Fibroblast of skin of back (primary cell): ENCODE measurements at regions not wholly inside any gene's neighbourhood (a gene's known extent, or its start where the extent isn't known, plus 50 kb on each side); places are given as distances from the start of the nearest gene placed in this dataset.

Experiments used
- DNase-seq: peaks from one replicate; pipeline ENCODE4 v3.0.0-alpha.2; 2013

GRCh38 chr20:56928007-56928406 is 298.9 kb downstream of the TFAP2C start:
- DNase-seq, result no peak

GRCh38 chr20:56929606-56930005 is 300.5 kb downstream of the TFAP2C start:
- no peak for DNase-seq

- DNase-seq, result no peak
Observed at GRCh38 chr20:56930876-56931275, 301.8 kb downstream of the TFAP2C start.

GRCh38 chr20:56932575-56933330 is 303.6 kb downstream of the TFAP2C start:
- DNase-seq, result no peak

GRCh38 chr20:56933331-56933698 is 304.2 kb downstream of the TFAP2C start:
- no peak for DNase-seq

GRCh38 chr20:56934888-56935287 is 305.8 kb downstream of the TFAP2C start:
- DNase-seq, result no peak

- DNase-seq, result no peak
Observed at GRCh38 chr20:56940466-56940865, 311.4 kb downstream of the TFAP2C start.

GRCh38 chr20:56941101-56941686 is 312.1 kb downstream of the TFAP2C start:
- no peak for DNase-seq

GRCh38 chr20:56943946-56944945 is 315.1 kb downstream of the TFAP2C start:
- DNase-seq, result no peak

GRCh38 chr20:56945057-56945456 is 316.0 kb downstream of the TFAP2C start:
- peak; percentile 19 for DNase-seq

GRCh38 chr20:56945901-56946300 is 316.8 kb downstream of the TFAP2C start:
- DNase-seq, result no peak

- DNase-seq, result no peak
Observed at GRCh38 chr20:56949318-56949717, 317.1 kb downstream of the BMP7 start.

GRCh38 chr20:56952258-56953047 is 314.0 kb downstream of the BMP7 start:
- no peak for DNase-seq

- DNase-seq, result no peak
Observed at GRCh38 chr20:56953048-56953586, 313.3 kb downstream of the BMP7 start.

GRCh38 chr20:56954797-56955196 is 311.6 kb downstream of the BMP7 start:
- no peak for DNase-seq

- no peak for DNase-seq
Observed at GRCh38 chr20:56955680-56956079, 310.8 kb downstream of the BMP7 start.

- no peak for DNase-seq
Observed at GRCh38 chr20:56956534-56956933, 309.9 kb downstream of the BMP7 start.

GRCh38 chr20:56957737-56958553 is 308.5 kb downstream of the BMP7 start:
- peak; percentile 11 for DNase-seq

GRCh38 chr20:56964901-56965300 is 301.5 kb downstream of the BMP7 start:
- DNase-seq, result no peak

- DNase-seq, result no peak
Observed at GRCh38 chr20:56967916-56968315, 298.5 kb downstream of the BMP7 start.

- no peak for DNase-seq
Observed at GRCh38 chr20:56968376-56969048, 297.9 kb downstream of the BMP7 start.
